Memory B cell (primary cell): ENCODE measurements at regions not wholly inside any gene's neighbourhood (a gene's known extent, or its start where the extent isn't known, plus 50 kb on each side); places are given as distances from the start of the nearest gene placed in this dataset.

Experiments used
- ATAC-seq: fragments of 150-1000 bp; cut with Tn5 transposase; 2 replicates; pipeline ENCODE4 v1.10.0; 2021; ENCODE audit warnings: low read depth, mild to moderate bottlenecking, moderate library complexity
- DNase-seq, 2 donors: peaks; one replicate each; pipeline ENCODE4 v3.0.0; 2022; ENCODE audit warnings: low spot score in 2 of 2
- H3K27ac Mint-ChIP-seq: one replicate; pipeline ENCODE4 v1.8.0; 2022; ENCODE audit warnings: mild to moderate bottlenecking, moderate library complexity, mixed read lengths
- H3K27me3 Mint-ChIP-seq: one replicate; pipeline ENCODE4 v1.8.0; 2022; ENCODE audit warnings: mixed read lengths
- H3K36me3 Mint-ChIP-seq: one replicate; pipeline ENCODE4 v1.8.0; 2022; ENCODE audit warnings: mild to moderate bottlenecking, mixed read lengths
- H3K4me1 Mint-ChIP-seq: one replicate; pipeline ENCODE4 v1.8.0; 2022; ENCODE audit warnings: mixed read lengths
- H3K4me3 Mint-ChIP-seq: one replicate; pipeline ENCODE4 v1.8.0; 2022; ENCODE audit warnings: mild to moderate bottlenecking, moderate library complexity, mixed read lengths
- H3K9me3 Mint-ChIP-seq: one replicate; pipeline ENCODE4 v1.8.0; 2022; ENCODE audit warnings: mixed read lengths

GRCh38 chr2:16022548-16023240, 82.3 kb downstream of the MYCN start:
- Mint-ChIP-seq H3K36me3 (no peaks in the 10 kb centered on the region), H3K4me1 (no peaks in the 10 kb centered on the region), H3K27ac (no peak overlapping the region), H3K9me3 (peaks cover 2% of the 10 kb centered on the region), H3K4me3 (no peak overlapping the region), H3K27me3 (peaks cover 2% of the 10 kb centered on the region)
- no peak for ATAC-seq
- no peak for DNase-seq

GRCh38 chr2:16021611-16022363, 81.4 kb downstream of the MYCN start:
- Mint-ChIP-seq H3K27ac (no peak overlapping the region), H3K9me3 (peaks cover 2% of the 10 kb centered on the region), H3K4me1 (no peaks in the 10 kb centered on the region), H3K36me3 (no peaks in the 10 kb centered on the region), H3K4me3 (no peak overlapping the region), H3K27me3 (peaks cover 2% of the 10 kb centered on the region)
- ATAC-seq (no peak), DNase-seq (no peak)

GRCh38 chr2:16020389-16021008, 80.1 kb downstream of the MYCN start:
- no peak for ATAC-seq
- H3K36me3 Mint-ChIP-seq: no peaks in the 10 kb centered on the region
- H3K4me1 Mint-ChIP-seq: no peaks in the 10 kb centered on the region
- no peak overlapping the region for H3K27ac Mint-ChIP-seq
- H3K27me3 Mint-ChIP-seq: peaks cover 4% of the 10 kb centered on the region
- peaks cover 2% of the 10 kb centered on the region for H3K9me3 Mint-ChIP-seq
- H3K4me3 Mint-ChIP-seq: no peak overlapping the region
- DNase-seq: no peak

GRCh38 chr2:16019617-16020351, 79.4 kb downstream of the MYCN start:
- peaks cover 2% of the 10 kb centered on the region for H3K9me3 Mint-ChIP-seq
- H3K27me3 Mint-ChIP-seq: peaks cover 7% of the 10 kb centered on the region
- ATAC-seq (no peak), DNase-seq (no peak)
- H3K4me3 Mint-ChIP-seq: no peak overlapping the region
- no peak overlapping the region for H3K27ac Mint-ChIP-seq
- H3K36me3 Mint-ChIP-seq: no peaks in the 10 kb centered on the region
- no peaks in the 10 kb centered on the region for H3K4me1 Mint-ChIP-seq

- H3K27me3 Mint-ChIP-seq: peaks cover 10% of the 10 kb centered on the region
- no peaks in the 10 kb centered on the region for H3K4me1 Mint-ChIP-seq
- H3K27ac Mint-ChIP-seq: no peak overlapping the region
- no peaks in the 10 kb centered on the region for H3K36me3 Mint-ChIP-seq
- DNase-seq: no peak
- H3K9me3 Mint-ChIP-seq: peaks cover 2% of the 10 kb centered on the region
- H3K4me3 Mint-ChIP-seq: no peak overlapping the region
- ATAC-seq: no peak
Measured at GRCh38 chr2:16019060-16019480, 78.7 kb downstream of the MYCN start.

- no peak overlapping the region for H3K4me3 Mint-ChIP-seq
- H3K9me3 Mint-ChIP-seq: peaks cover 2% of the 10 kb centered on the region
- DNase-seq (no peak), ATAC-seq (no peak)
- peaks cover 11% of the 10 kb centered on the region for H3K27me3 Mint-ChIP-seq
- no peaks in the 10 kb centered on the region for H3K36me3 Mint-ChIP-seq
- no peak overlapping the region for H3K27ac Mint-ChIP-seq
- H3K4me1 Mint-ChIP-seq: peaks cover under 1% of the 10 kb centered on the region
Measured at GRCh38 chr2:16018277-16019059, 78.1 kb downstream of the MYCN start.

DNA sequence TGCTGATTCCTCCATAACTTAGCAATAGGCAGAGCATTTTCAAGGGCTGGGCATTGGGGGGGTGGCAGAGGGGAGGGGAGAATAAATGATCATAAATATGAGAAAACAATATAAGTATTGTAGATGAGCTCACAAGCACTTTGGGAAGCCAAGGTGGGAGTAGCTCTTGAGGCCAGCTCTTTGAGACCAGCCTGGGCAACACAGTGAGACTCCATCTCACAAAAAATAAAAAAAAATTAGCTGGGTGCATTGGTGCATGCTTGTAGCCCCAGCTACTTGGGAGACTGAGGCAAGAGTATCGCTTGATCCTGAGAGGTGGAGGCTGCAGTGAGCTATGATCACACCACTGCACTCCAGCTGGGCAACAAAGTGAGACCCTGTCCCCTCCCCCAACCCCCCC, 75.9 kb downstream of the MYCN start:
- Mint-ChIP-seq H3K27me3 (peaks cover 14% of the 10 kb centered on the region), H3K36me3 (no peaks in the 10 kb centered on the region), H3K27ac (no peak overlapping the region), H3K4me3 (no peak overlapping the region), H3K9me3 (peaks cover 2% of the 10 kb centered on the region), H3K4me1 (peaks cover 3% of the 10 kb centered on the region)
- DNase-seq: no peak
- ATAC-seq: no peak

GRCh38 chr2:16015903-16016265, 75.5 kb downstream of the MYCN start:
- Mint-ChIP-seq H3K4me1 (peaks cover 3% of the 10 kb centered on the region), H3K9me3 (peaks cover 2% of the 10 kb centered on the region), H3K36me3 (no peaks in the 10 kb centered on the region), H3K4me3 (no peak overlapping the region), H3K27me3 (peaks cover 14% of the 10 kb centered on the region), H3K27ac (no peak overlapping the region)
- DNase-seq: no peak
- ATAC-seq: no peak

DNA sequence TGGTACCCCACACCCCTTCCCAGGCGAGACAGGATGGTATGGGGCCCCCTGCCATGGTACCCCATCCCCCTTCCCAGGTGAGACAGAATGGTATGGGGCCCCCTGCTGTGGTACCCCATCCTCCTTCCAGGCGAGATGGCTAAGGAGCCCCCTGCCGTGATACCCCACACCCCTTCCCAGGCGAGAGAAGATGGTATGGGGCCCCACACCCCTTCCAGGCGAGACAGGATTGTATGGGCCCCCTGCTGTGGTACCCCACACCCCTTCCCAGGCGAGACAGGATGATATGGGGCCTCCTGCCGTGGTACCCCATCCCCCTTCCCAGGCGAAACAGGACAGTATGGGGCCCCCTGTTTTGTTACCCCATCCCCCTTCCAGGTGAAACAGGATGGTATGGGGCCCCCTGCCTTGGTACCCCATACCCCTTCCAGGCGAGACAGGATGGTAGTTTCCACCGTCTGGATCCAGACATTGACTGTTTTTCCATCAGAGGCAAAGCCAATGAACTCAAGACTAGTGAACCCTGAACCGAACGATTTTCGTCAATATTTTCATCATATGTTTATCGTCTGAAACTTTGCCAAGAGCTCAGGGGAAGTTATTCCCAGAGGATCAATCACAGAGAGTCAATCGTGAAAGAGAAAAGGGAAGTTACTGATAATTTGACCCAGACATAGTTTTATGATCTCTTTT, 75.0 kb downstream of the MYCN start:
- peaks cover 3% of the 10 kb centered on the region for H3K4me1 Mint-ChIP-seq

GRCh38 chr2:16014802-16015201, 74.5 kb downstream of the MYCN start:
- no peak for ATAC-seq
- Mint-ChIP-seq H3K4me1 (peaks cover 3% of the 10 kb centered on the region), H3K27ac (no peak overlapping the region), H3K27me3 (peaks cover 14% of the 10 kb centered on the region), H3K9me3 (peaks cover 2% of the 10 kb centered on the region), H3K4me3 (no peak overlapping the region), H3K36me3 (no peaks in the 10 kb centered on the region)
- no peak for DNase-seq

More for the DNA sequence above, 75.0 kb downstream of the MYCN start:
- Mint-ChIP-seq H3K9me3 (peaks cover 2% of the 10 kb centered on the region), H3K27me3 (peaks cover 14% of the 10 kb centered on the region), H3K36me3 (no peaks in the 10 kb centered on the region), H3K27ac (no peak overlapping the region), H3K4me3 (no peak overlapping the region)
- no peak for DNase-seq
- no peak for ATAC-seq

GRCh38 chr2:16014041-16014787, 73.9 kb downstream of the MYCN start:
- DNase-seq (no peak), ATAC-seq (no peak)
- Mint-ChIP-seq H3K27ac (no peak overlapping the region), H3K9me3 (peaks cover 2% of the 10 kb centered on the region), H3K36me3 (no peaks in the 10 kb centered on the region), H3K4me1 (peaks cover 3% of the 10 kb centered on the region), H3K4me3 (no peak overlapping the region), H3K27me3 (peaks cover 14% of the 10 kb centered on the region)

DNA sequence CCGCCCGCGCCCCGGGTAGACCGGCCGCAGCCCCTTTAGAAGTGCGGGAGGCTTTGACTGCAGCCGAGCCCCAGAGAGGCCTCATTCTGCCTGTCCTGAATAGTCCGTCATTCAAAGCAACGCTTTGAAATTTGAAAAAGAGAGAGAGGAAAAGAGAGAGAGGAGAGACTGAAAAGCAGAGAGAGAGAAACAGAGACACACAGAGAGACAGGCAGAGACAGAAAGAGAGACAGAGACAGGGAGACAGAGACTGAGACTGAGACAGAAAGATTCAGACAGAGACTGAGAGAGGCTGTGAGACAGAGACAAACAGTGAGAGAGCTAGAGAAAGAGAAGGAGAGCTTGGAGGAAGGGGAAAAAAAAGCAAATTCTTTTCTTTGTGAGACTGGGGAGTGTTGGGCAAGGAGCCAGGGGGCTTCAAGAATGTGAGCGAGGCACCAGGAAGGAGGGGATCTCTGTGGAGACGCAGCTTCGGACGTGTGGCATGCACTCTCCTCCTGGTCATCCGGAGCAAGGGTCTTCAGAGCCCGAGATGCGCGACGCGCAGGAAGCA, 73.1 kb downstream of the MYCN start:
- Mint-ChIP-seq H3K36me3 (no peaks in the 10 kb centered on the region), H3K27ac (no peak overlapping the region), H3K9me3 (peaks cover 2% of the 10 kb centered on the region), H3K4me3 (no peak overlapping the region), H3K27me3 (peaks cover 14% of the 10 kb centered on the region), H3K4me1 (peaks cover 3% of the 10 kb centered on the region)
- ATAC-seq (no peak), DNase-seq (no peak)
